GM18499 (cell line): ENCODE measurements at regions not wholly inside any gene's neighbourhood (a gene's known extent, or its start where the extent isn't known, plus 50 kb on each side); places are given as distances from the start of the nearest gene placed in this dataset.

Experiments used
- ATAC-seq: cut with Tn5 transposase; IDR thresholded peaks from one replicate; pipeline ENCODE4 v1.9.1; 2021; ENCODE audit warnings: moderate number of reproducible peaks; ENCODE audit not compliant: insufficient read depth, unreplicated experiment

GRCh38 chr5:73233053-73233460 lies 60.1 kb downstream of the TMEM174 start:
- ATAC-seq: no peak

- no peak for ATAC-seq
These were observed 59.5 kb downstream of the TMEM174 start for GRCh38 chr5:73232266-73233041.

DNA sequence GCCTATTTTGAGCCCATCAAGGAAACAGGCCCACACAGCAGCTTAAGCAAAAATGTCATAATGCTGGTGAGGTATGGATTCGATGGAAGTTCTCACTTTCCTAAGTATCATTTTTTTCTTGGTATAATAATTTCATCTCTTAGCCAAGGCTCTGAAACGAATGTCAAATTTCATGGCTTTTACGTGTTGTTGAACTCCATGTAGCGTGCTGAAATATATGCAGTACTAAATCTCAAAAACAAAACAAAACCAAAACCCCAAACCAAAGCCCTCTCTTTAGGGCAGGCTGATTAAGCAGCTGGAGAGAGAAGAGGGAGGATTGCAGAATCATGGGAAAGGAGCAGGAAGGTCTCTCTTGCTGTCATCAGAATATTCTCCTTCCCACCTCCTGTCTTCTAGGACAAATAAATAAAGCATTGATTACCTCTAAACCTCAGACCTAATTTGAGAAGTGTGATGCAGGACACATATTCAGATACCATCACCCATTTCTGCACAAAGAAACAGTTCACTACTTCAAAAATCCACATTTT lies 58.3 kb downstream of the TMEM174 start:
- no peak for ATAC-seq

- no peak for ATAC-seq
These were observed 57.6 kb downstream of the TMEM174 start for GRCh38 chr5:73230264-73231245.

- no peak for ATAC-seq
These were observed 56.3 kb downstream of the TMEM174 start for GRCh38 chr5:73229271-73229670.

- ATAC-seq: no peak
These were observed 55.1 kb downstream of the TMEM174 start for GRCh38 chr5:73228052-73228451.
